ENCODE measurements at regions not wholly inside any gene's neighbourhood (a gene's known extent, or its start where the extent isn't known, plus 50 kb on each side); places are given as distances from the start of the nearest gene placed in this dataset.

- no peaks in the 10 kb centered on the region for H3K27me3 ChIP-seq (ENCODE audit: insufficient read depth, low read length)
- no peak overlapping the region for H3K4me2 ChIP-seq (ENCODE audit: insufficient read depth, low read length)
- no peaks in the 10 kb centered on the region for H3K36me3 ChIP-seq (ENCODE audit: insufficient read depth, low read length)
- H3K4me1 ChIP-seq (ENCODE audit: insufficient read depth, low read length): no peaks in the 10 kb centered on the region
- H3K79me2 ChIP-seq (ENCODE audit: insufficient read depth, low read length): no peaks in the 10 kb centered on the region
- peaks cover 2% of the 10 kb centered on the region for H3K9me3 ChIP-seq (ENCODE audit: low read depth, low read length)
- no peak overlapping the region for H2AFZ ChIP-seq (ENCODE audit: low read length)
- no peak for TF ChIP-seq CTCF (IDR thresholded peaks at IDR 0.05; ENCODE audit: extremely low read depth, low read depth, low read length)
- no peaks in the 10 kb centered on the region for H4K20me1 ChIP-seq (ENCODE audit: insufficient read depth, low read length)
- DNase-seq (ENCODE audit: insufficient read length, low spot score, missing footprints): no peak
- no peak overlapping the region for H3K27ac ChIP-seq (ENCODE audit: low read depth, low read length)
- H3K4me3 ChIP-seq (ENCODE audit: insufficient read depth, low read length): no peak overlapping the region
Measured at GRCh38 chr9:90175865-90176264, 466.8 kb downstream of the DIRAS2 start.

GRCh38 chr9:90176901-90177300, 465.7 kb downstream of the DIRAS2 start:
- Histone ChIP-seq H3K27me3 (ENCODE audit: insufficient read depth, low read length) (no peaks in the 10 kb centered on the region), H3K36me3 (ENCODE audit: insufficient read depth, low read length) (no peaks in the 10 kb centered on the region), H2AFZ (ENCODE audit: low read length) (no peak overlapping the region), H3K79me2 (ENCODE audit: insufficient read depth, low read length) (no peaks in the 10 kb centered on the region), H4K20me1 (ENCODE audit: insufficient read depth, low read length) (no peaks in the 10 kb centered on the region), H3K4me2 (ENCODE audit: insufficient read depth, low read length) (no peak overlapping the region), H3K9me3 (ENCODE audit: low read depth, low read length) (no peaks in the 10 kb centered on the region), H3K4me3 (ENCODE audit: insufficient read depth, low read length) (no peak overlapping the region), H3K27ac (ENCODE audit: low read depth, low read length) (no peak overlapping the region), H3K4me1 (ENCODE audit: insufficient read depth, low read length) (no peaks in the 10 kb centered on the region)
- DNase-seq (ENCODE audit: insufficient read length, low spot score, missing footprints): no peak
- TF ChIP-seq CTCF (IDR thresholded peaks at IDR 0.05; ENCODE audit: extremely low read depth, low read depth, low read length): no peak

- TF ChIP-seq CTCF (IDR thresholded peaks at IDR 0.05; ENCODE audit: extremely low read depth, low read depth, low read length): no peak
- H3K4me3 ChIP-seq (ENCODE audit: insufficient read depth, low read length): no peak overlapping the region
Measured at GRCh38 chr9:90180381-90180780, 462.2 kb downstream of the DIRAS2 start.

GRCh38 chr9:90188656-90189055, 454.0 kb downstream of the DIRAS2 start:
- no peak for DNase-seq (ENCODE audit: insufficient read length, low spot score, missing footprints)
- Histone ChIP-seq H4K20me1 (ENCODE audit: insufficient read depth, low read length) (no peaks in the 10 kb centered on the region), H2AFZ (ENCODE audit: low read length) (no peak overlapping the region), H3K27me3 (ENCODE audit: insufficient read depth, low read length) (no peaks in the 10 kb centered on the region), H3K4me1 (ENCODE audit: insufficient read depth, low read length) (no peaks in the 10 kb centered on the region), H3K36me3 (ENCODE audit: insufficient read depth, low read length) (no peaks in the 10 kb centered on the region), H3K27ac (ENCODE audit: low read depth, low read length) (no peak overlapping the region), H3K4me2 (ENCODE audit: insufficient read depth, low read length) (no peak overlapping the region), H3K4me3 (ENCODE audit: insufficient read depth, low read length) (no peak overlapping the region), H3K9me3 (ENCODE audit: low read depth, low read length) (no peaks in the 10 kb centered on the region), H3K79me2 (ENCODE audit: insufficient read depth, low read length) (no peaks in the 10 kb centered on the region)
- TF ChIP-seq CTCF (IDR thresholded peaks at IDR 0.05; ENCODE audit: extremely low read depth, low read depth, low read length): no peak

More at GRCh38 chr9:90180381-90180780, 462.2 kb downstream of the DIRAS2 start:
- no peak for DNase-seq (ENCODE audit: insufficient read length, low spot score, missing footprints)
- Histone ChIP-seq H3K36me3 (ENCODE audit: insufficient read depth, low read length) (no peaks in the 10 kb centered on the region), H3K79me2 (ENCODE audit: insufficient read depth, low read length) (no peaks in the 10 kb centered on the region), H3K27ac (ENCODE audit: low read depth, low read length) (no peak overlapping the region), H3K4me1 (ENCODE audit: insufficient read depth, low read length) (no peaks in the 10 kb centered on the region), H2AFZ (ENCODE audit: low read length) (no peak overlapping the region), H3K4me2 (ENCODE audit: insufficient read depth, low read length) (no peak overlapping the region), H3K27me3 (ENCODE audit: insufficient read depth, low read length) (no peaks in the 10 kb centered on the region), H4K20me1 (ENCODE audit: insufficient read depth, low read length) (no peaks in the 10 kb centered on the region), H3K9me3 (ENCODE audit: low read depth, low read length) (no peaks in the 10 kb centered on the region)
